Stimulated activated CD8-positive, alpha-beta memory T cell treated with anti-CD3 and anti-CD28 coated beads, Interleukin-7, amount 100 ng/mL, for 24 hours (primary cell): ENCODE measurements at regions not wholly inside any gene's neighbourhood (a gene's known extent, or its start where the extent isn't known, plus 50 kb on each side); places are given as distances from the start of the nearest gene placed in this dataset.
"Not testable (repeated sequence)": the region's sequence is repeated elsewhere in the genome, so short reads cannot be mapped to it uniquely, and the experiment has no call there.

Experiments
- DNase-seq: peaks from one replicate; pipeline ENCODE4 v3.0.0-alpha.2; 2020; ENCODE audit warnings: low read depth

- no peak for DNase-seq
Observed at GRCh38 chr16:80121522-80121909, 419.3 kb upstream of the DYNLRB2 start.

- no peak for DNase-seq
Observed at GRCh38 chr16:80120899-80121521, 419.8 kb upstream of the DYNLRB2 start.

DNA sequence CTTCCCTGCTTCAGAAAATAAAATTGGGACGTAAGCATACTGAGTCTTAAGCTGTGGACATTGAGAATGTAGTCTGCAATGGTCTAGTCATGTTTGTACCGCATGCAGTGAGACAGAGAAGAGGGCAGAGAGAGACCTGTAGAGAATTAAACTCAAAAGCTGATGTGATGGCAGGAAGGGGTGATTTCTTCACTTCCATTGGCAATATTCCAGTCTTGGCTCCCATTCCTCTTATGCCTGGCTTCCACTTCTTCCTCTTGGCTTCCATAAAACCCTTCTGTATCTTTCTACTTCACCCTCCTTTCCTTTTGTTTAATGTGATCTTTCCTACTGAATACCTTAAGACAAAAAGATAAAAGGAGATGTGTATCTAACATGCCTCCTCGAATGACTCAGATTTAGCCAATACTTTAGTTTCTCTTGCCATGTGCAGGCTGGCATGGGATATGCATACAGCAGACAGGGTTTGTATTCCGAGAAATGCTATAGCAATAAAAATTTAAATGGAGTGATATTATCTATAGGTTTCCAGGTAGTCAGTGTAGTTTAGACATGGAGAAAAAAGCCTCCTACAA is 423.1 kb upstream of the DYNLRB2 start:
- DNase-seq, result no peak

GRCh38 chr16:80116711-80117110 is 424.1 kb upstream of the DYNLRB2 start:
- DNase-seq, result no peak

DNA sequence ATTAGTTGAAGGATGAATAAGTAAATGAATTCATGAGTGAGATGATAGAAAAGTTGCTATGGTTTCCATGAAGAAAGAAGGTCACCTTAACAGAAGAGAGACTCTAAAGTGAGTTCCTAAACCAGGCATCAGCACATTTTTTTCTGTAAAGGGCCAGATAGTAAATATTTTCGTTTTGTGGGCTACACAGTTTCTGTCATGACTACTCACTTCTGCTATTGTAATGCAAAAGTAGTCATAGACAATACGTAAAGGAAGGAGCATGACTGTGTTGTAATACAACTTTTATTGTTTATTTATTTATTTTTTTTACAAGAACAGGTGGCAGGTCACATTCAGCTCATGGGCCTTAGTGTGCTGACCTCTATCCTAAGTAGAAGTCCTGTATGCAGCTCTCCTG is 426.1 kb upstream of the DYNLRB2 start:
- no peak for DNase-seq

DNA sequence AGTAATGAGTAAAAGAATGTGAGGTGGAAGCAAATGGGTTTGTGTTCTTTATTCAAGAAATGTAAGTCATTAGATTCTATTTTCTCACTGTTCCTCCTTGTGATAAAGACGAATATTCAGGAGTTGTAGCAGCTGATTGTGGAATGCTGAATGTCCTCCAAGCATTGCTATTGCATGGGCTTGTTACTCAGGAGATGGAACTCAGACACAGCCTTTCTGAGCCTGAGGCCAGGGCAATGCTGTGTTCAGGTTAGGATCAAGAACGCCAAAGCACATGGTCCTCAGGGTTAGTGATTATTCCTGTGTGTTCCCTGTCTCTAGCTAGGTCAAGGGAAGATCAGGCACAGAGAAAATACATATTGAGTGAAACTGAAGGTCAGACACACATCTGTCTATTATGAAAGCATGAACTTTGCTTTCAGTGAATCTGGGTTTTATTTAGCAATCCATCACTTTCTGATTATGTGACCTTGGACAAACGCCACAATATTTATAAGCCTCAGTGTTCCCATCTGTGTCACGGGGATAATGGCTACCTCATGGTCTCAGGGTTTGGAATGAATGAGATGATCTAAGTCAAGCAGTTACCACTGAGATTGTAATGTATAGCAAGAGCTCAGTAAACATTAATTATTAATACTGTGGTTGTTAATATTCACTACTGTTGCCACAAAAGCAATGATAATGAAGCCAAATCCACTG is 426.8 kb upstream of the DYNLRB2 start:
- no peak for DNase-seq

- no peak for DNase-seq
Observed at GRCh38 chr16:80109581-80109980, 431.2 kb upstream of the DYNLRB2 start.

DNA sequence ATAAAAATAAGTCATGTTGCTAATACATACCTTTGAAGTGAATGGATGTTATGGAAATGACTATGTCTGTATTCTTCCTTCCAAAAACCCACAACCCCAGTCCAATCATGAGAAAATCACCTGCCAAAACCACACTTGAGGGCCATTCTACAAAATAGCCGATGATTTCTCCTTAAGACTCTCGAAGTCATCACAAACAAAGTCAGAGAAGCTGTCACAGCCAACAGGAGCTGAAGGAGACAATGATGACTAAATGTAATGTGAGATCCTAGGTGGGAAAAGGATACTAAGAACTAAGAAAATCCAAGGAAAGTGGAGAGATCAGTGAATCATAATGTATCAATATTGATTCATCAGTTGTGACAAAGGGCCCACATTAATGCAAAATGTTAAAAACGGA is 432.9 kb upstream of the DYNLRB2 start:
- DNase-seq, result no peak

- no peak for DNase-seq
Observed at GRCh38 chr16:80105751-80106150, 435.0 kb upstream of the DYNLRB2 start.

- DNase-seq, result no peak
Observed at GRCh38 chr16:80105160-80105559, 435.6 kb upstream of the DYNLRB2 start.

DNA sequence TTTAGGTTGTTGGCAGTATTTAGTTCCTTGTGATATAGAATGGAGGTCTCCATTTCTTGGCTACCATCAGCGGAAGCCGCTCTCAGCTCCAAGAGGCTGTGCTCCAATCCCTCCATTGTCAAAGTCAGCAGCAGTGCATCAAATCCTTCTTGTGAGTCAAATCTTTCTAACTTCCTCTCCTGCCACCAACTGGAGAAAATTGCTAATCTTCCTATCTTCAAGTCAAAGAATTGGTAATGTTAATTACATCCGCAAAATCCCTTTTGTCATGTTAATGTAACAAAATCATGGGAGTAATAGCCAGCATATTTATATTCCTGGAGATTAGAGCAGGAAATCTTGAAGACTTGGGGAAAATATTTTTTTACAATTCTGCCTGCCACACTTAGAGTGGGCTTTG is 436.4 kb upstream of the DYNLRB2 start:
- no peak for DNase-seq

- DNase-seq, result no peak
Observed at GRCh38 chr16:80103463-80103862, 437.3 kb upstream of the DYNLRB2 start.

DNA sequence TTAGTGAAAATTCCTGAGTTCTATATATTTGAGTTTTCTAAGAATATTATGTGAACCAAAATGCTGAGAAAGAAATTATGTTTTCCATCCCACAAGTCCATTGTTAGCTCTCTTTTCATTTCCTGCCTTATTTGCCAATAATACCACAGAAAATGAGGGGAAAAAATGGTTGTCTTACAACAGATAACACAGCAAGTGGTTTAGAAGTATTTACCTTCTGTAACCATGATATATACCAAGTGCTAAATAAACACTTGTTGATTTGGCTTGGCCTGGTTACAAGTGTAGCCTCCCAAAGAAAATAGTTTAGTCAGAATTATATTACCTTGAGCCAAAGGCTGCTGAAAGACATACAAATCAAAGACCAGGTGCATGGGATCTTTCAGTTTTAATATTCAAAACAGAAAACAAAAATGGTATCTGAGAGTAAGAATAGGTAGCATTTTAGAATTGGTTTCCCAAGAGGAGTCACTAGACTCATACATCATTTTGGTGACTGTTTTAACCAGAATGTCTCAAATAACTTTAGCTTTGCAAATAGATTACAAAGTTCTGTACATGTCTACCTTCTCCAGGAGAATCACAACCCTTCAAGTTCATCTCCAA is 439.8 kb upstream of the DYNLRB2 start:
- DNase-seq, result no peak

- DNase-seq, result no peak
Observed at GRCh38 chr16:80100186-80100585, 440.6 kb upstream of the DYNLRB2 start.

DNA sequence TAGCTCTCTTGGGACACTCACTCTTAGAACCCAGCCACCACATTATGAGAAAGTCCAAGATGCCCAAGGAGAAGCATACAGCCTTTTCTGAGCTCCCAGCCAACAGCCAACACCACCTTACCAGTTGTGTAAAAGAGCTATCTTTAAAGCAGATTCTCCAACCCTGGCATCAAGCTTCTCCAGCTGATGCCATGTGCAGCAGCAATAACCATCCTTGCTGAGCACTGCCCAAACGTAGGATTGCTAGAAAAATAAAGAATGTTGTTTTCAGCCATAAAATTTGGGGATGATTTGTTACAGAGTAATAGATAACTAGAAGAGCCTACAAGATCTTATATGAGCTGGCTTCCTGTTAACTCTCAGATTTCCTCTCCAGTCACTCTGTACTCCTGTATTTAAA is 443.7 kb upstream of the DYNLRB2 start:
- no peak for DNase-seq

GRCh38 chr16:80092681-80093080 is 448.1 kb upstream of the DYNLRB2 start:
- no peak for DNase-seq

DNA sequence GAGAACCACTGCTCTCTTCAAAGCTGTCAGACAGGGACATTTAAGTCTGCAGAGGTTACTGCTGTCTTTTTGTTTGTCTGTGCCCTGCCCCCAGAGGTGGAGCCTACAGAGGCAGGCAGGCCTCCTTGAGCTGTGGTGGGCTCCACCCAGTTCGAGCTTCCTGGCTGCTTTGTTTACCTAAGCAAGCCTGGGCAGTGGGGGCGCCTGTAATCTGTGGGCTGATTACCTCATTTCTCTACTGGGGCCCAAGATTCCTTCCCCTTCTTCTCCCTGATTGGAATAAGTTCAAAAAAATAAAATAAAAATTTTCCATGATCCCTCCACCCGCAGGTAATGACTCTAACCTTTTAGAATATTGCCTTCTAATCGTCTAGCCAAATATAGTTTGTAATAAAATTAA is 449.3 kb upstream of the DYNLRB2 start:
- DNase-seq, result not testable (repeated sequence)

GRCh38 chr16:80085606-80086005 is 455.2 kb upstream of the DYNLRB2 start:
- DNase-seq, result no peak

DNA sequence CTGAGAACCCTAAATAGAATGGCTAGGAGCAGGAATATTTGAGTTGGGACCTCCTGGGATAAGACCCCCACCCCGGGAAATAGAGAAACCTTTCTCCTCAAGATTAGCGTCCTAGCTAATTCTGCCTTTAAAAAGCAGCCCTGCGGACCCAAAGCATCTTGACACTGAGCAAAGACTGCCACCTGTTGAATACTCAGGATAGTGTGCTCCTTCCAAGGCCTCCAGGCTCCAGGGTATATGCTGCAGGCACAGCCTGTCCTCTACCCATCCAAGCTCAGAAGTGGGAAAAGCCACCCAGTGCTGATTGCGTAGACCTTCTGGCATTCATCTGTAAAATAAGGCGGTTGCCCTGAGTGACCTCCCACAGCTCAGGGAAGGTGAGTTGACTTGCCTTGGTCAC is 456.2 kb upstream of the DYNLRB2 start:
- DNase-seq, result no peak

- DNase-seq, result no peak
Observed at GRCh38 chr16:80084163-80084562, 456.6 kb upstream of the DYNLRB2 start.

- DNase-seq, result no peak
Observed at GRCh38 chr16:80082906-80083305, 457.9 kb upstream of the DYNLRB2 start.

- no peak for DNase-seq
Observed at GRCh38 chr16:80081846-80082245, 458.9 kb upstream of the DYNLRB2 start.

DNA sequence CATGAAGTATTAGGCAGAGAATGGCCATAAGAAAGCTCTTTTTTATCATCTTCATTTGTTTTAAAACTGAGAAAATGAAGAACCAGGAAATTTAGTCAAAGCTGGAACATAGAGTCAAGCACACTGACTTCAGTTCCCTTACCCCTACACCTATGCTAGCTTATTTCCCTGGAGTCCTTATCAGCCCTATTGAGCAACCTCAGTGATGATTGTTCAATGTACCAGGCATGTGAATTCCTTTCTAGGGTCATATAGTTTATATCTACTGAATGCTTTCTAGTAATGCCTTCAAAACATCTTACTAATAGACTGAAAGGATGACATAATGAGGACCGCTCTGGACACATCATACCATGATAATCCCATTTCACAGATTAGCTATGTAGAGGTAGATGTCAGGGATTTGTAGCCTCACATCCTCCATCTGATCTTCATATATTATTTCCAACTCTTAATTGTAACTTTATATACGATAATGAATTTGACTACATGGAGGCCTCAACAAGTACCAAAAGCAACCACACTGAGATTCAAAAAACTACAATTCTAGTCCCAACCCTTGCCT is 460.4 kb upstream of the DYNLRB2 start:
- no peak for DNase-seq
